D721Med (cell line): ENCODE measurements at regions not wholly inside any gene's neighbourhood (a gene's known extent, or its start where the extent isn't known, plus 50 kb on each side); places are given as distances from the start of the nearest gene placed in this dataset.
"Not testable (repeated sequence)": the region's sequence is repeated elsewhere in the genome, so short reads cannot be mapped to it uniquely, and the experiment has no call there.

Source experiments
- DNase-seq: peaks from one replicate; pipeline ENCODE4 v3.0.0; 2011; ENCODE audit warnings: low spot score; ENCODE audit not compliant: insufficient read length
- FAIRE-seq: peaks from 2 replicates; lab custom pipeline; 2011; peaks lifted over from hg19 to GRCh38; lab: Jason Lieb, UNC
- CTCF ChIP-seq: IDR thresholded peaks from 2 replicates; pipeline ENCODE4 v1.5.1; 2012; ENCODE audit warnings: mild to moderate bottlenecking, control low read depth; ENCODE audit not compliant: insufficient read depth; ENCODE audit errors: missing control alignments

DNA sequence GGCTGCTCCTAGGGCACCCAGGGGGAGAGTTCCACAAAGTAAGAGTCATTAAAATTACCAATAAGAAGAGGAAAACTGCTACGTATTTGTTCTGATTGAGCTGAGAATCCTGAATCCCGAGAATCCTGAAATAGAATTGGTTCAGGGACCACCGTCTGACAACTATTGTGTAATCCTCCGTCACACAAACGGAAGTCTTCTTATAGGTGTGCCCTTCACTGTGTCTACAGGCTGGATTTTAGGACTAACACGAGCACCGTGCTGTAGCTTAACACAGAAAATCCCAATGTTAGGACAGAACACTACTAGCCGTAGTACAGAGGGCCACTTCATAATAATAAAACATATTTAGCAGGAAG, 50.6 kb upstream of the RNF182 start:
- no peak for TF ChIP-seq CTCF
- FAIRE-seq (no peak), DNase-seq (no peak)

DNA sequence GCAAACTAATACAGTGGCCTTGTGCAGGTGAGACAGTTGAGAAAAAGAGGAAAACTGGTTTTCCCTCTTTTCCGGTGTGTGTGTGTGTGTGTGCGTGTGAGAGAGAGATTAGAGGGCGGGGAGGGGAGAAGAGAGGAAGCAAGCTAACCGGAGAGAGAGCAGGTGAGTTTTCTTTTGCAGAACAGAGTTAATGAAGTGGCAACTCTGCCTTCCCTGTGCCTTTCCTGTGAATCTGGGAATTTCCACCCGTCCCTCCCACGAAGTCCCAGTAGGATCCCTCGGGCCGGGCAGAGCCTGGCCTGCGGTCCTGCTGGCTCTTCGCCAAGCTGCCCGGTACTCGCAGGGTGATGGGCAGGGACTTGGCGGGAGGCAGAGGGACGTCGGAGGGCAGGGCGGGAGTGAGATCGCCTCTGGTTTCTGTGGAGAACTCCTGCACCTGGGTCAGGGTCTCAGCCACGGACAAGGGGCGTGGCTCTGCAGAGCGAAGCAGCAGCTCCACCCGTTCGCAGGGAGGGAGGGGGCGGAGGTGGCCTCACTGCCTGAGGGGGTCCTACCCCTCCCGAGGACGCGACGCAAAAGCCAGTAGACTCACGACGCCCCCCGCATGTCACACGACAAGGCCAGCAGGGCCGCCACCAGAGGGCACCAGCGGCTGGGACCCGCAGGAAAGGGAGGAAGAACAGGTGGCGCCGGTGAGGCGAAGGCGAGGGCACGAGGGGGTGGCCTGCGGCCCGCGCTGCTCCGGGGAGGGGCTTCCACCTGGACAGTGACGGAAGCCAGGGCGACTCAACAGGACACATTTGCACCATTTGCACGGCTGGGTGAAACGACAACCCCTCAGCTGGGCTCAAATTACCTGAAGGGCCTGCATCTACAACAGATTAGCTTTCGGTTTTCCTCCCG, 51.2 kb upstream of the RNF182 start:
- peak; percentile 78 for TF ChIP-seq CTCF
- FAIRE-seq (no peak), DNase-seq (peak; percentile 67)

DNA sequence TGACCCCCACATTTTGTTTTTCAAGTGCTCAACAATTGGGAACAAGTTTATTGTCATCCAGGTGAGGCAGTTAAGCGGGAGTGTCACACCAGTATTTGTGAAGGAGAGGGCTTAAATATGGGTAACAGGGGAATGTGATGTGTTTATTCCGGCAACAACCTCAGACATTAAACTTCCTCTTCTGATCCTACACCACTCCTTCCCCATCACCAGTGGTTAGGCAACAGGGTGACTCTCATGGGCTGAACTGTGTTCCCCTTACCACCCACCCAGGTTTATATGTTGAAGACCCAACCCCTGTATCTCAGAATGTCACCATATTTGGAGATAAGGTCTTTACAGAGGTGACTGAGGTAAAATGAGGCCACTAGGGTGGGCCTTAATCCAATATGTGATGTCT, 52.1 kb upstream of the RNF182 start:
- FAIRE-seq = no peak
- TF ChIP-seq CTCF = no peak
- DNase-seq = no peak

- not testable (repeated sequence) for FAIRE-seq
Observed at GRCh38 chr6:13872006-13872405, 52.7 kb upstream of the RNF182 start.

DNA sequence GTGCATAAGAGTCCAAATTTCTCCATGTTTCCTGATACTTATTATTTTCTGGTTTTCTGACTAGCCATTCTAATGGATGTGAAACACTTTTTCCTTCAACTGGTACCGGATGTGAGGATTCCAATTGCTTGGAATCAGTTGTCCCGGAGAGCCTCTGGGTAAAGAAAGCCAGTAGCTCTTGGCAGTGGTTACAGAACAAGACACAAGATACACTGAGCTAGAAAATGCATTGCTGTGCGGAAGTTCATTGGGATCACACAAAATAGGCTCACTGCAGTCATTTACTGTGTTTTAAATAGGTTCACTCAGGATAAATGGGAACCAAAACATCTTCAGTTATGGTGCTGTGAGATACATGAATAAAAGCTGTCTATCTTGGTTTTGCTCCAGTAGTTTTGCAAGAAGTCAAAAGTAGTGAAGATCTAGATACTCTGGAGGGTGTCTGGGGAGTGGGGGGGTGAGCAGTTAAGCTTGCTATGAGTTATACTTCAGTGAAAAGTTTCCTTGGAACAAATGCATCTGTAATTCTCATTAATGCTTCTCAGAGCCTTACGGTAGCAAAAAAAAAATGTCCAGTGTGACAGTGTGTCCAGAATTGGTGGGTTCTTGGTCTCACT, 54.4 kb upstream of the RNF182 start:
- FAIRE-seq (no peak), DNase-seq (no peak)
- no peak for TF ChIP-seq CTCF

More at GRCh38 chr6:13872006-13872405, 52.7 kb upstream of the RNF182 start:
- not testable (repeated sequence) for DNase-seq

GRCh38 chr6:13868236-13868635, 53.9 kb upstream of the MCUR1 start:
- no peak for DNase-seq
- no peak for FAIRE-seq
- TF ChIP-seq CTCF = no peak

DNA sequence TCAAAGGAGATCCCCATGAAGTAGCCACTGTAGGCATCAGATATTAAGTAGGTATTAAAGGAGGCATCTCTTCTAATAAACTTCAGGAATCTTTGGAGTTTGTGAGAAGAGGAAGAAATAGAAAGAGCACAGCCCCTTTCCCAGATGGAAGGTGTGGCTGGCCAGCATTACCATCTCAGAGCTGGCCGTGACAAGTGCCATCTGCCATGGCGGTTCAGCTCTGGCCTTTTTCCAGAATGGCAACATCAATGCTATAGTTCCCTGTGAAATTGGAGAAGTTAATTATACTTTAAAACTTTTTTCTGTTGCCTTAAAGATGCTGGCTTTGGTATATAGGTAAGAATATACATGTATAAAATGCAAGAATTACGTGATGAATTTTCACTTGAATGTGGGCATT, 51.9 kb upstream of the MCUR1 start:
- FAIRE-seq = no peak
- DNase-seq = no peak
- TF ChIP-seq CTCF = no peak
